ENCODE measurements at regions not wholly inside any gene's neighbourhood (a gene's known extent, or its start where the extent isn't known, plus 50 kb on each side); places are given as distances from the start of the nearest gene placed in this dataset.

GRCh38 chr13:22032905-22033304, 362.0 kb downstream of the FGF9 start:
- TF ChIP-seq CTCF (conservative IDR thresholded peaks at IDR 0.05 in 1 of 2, IDR thresholded peaks at IDR 0.05 in 1 of 2; ENCODE audit: low read depth in 1 of 2, low read length in 2 of 2): no peak
- TF ChIP-seq EZH2 (IDR thresholded peaks at IDR 0.05; ENCODE audit: low read length, missing control alignments): no peak
